GM18870 (cell line): ENCODE measurements at regions not wholly inside any gene's neighbourhood (a gene's known extent, or its start where the extent isn't known, plus 50 kb on each side); places are given as distances from the start of the nearest gene placed in this dataset.
"Not testable (repeated sequence)": the region's sequence is repeated elsewhere in the genome, so short reads cannot be mapped to it uniquely, and the experiment has no call there.

ENCODE experiments used
- ATAC-seq: cut with Tn5 transposase; IDR thresholded peaks from one replicate; pipeline ENCODE4 v1.9.1; 2021; ENCODE audit warnings: moderate library complexity; ENCODE audit not compliant: unreplicated experiment

DNA sequence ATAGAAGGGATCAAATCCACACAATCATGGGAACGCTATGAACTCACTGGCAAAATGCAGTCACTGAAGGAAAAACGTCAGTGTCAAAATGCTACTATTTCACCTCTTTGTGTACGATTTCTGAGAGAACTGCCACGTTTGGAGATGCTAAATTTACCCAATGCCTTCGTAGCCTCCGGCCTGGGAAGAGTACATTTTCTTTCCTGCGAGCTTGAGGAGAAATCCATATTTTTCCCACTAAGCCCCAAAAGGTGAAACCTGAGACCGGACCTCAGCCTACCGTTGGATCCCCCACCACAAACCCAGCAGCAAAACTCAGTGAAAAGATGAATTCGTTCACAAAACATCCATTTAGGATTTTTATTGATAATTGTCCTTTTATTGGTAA, 131.7 kb downstream of the GPX5 start:
- no peak for ATAC-seq

GRCh38 chr6:28657769-28658465, 132.2 kb downstream of the GPX5 start:
- ATAC-seq, result no peak

DNA sequence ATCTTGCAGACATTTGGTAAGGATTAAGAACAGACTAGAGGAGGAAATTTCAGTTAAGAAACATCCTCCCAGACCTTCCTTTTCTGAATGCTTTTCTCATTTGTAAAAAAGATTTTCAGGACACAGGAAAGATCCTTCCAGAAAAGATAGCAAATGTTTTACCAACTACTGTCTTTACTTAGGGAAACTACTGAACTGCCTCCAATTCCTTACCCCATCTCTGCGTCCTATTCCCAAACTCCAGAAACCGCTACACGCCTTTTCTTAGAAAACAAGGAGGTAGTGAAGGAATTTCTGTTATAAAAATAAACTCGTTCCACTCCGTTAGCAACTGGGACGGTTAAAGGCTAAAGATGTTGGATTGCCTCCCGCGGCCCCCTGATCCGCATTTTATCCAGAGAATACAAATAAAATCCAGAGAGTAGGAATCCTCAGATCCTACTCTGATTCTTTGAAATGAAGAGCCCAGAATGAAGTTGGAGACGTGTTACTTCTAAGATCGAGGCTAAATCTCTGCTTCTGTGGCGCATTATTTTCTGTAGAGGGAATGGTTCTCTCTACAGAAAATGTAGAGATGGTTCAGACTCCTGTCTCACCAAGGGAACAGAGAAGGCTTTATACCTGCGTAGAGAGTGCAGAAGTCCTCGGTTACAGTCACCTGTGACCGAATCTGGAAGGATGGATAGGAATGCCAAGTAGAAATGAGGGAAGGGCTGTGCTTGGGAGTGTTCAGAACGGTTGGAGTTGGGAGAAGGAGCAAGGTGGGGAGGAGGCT, 133.0 kb downstream of the GPX5 start:
- ATAC-seq, result no peak

- no peak for ATAC-seq
These were observed 133.5 kb downstream of the GPX5 start for GRCh38 chr6:28659250-28659566.

- ATAC-seq, result no peak
These were observed 135.5 kb downstream of the GPX5 start for GRCh38 chr6:28661097-28661713.

- ATAC-seq, result no peak
These were observed 139.3 kb downstream of the GPX5 start for GRCh38 chr6:28664870-28665396.

DNA sequence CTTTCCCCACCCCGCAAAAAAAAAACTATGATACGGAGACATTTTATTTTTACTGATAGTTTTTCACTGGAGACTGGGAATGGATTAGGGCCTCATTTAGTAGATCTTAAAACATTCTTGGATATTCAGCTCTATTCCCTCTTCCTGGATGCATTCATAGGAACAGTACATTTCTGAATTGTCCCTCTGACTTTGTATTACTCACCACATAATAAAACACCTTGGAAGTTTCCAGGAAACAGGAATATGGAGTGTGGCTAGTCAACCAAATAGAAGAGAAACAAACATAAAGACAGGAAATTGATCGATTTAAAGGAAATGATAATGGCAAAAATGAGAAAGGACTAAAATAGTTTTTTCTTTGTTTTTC, 147.7 kb downstream of the GPX5 start:
- ATAC-seq, result no peak

DNA sequence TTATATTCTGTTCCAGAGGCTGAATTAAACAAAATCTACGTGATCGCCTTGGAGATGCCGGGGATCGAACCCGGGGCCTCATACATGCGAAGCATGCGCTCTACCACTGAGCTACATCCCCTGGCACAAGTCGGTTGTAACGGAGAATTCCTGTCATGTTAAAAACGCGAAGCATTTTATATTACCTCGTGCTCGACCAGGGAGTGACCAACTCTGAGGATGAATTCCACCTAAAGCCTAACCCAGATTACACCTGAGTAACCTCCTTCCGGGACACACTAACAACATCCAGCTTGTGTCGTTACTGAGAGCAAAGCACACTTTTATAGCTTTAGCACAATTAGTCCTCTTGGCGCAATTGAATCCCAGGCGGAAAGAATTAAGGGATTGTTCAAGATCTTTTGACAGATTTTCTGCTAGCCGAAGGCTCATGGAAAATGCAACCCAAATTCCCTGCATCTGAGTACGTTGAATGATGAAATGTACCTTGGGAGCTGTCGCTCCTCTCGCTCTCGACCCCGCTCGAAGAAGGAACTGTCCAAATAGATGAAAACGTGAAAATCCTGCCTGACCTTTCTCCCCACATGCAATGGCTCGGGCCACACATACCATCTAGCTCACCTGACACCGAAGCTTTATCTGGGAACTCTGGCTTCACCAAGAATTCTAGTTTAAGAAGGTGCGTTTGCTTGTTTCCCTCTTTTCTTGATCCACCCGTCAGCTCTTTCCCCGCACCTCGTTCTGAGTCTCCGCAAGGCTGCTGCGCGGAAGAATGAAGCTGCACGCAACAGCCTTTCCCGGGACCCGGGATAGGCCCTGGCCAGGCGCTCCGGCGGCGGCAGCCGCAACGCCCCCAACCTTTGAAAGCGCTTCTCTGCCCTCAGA, 148.3 kb downstream of the GPX5 start:
- ATAC-seq, result no peak

- no peak for ATAC-seq
These were observed 149.9 kb downstream of the GPX5 start for GRCh38 chr6:28675600-28675999.

DNA sequence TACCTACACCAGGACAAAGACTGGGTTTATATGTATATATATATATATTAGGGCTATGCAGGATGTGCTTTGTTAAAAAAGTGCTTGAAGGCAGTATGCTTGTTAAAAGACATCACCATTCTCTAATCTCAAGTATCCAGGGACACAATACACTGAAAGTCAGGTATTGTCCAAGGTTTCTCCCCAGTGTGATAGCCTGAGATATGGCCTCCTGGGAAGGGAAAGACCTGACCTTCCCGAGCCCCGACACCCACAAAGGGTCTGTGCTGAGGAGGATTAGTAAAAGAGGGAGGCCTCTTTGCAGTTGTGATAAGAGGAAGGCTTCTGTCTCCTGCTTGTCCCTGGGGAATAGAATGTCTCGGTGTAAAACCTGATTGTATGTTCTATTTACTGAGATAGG, 156.9 kb downstream of the GPX5 start:
- ATAC-seq, result no peak

DNA sequence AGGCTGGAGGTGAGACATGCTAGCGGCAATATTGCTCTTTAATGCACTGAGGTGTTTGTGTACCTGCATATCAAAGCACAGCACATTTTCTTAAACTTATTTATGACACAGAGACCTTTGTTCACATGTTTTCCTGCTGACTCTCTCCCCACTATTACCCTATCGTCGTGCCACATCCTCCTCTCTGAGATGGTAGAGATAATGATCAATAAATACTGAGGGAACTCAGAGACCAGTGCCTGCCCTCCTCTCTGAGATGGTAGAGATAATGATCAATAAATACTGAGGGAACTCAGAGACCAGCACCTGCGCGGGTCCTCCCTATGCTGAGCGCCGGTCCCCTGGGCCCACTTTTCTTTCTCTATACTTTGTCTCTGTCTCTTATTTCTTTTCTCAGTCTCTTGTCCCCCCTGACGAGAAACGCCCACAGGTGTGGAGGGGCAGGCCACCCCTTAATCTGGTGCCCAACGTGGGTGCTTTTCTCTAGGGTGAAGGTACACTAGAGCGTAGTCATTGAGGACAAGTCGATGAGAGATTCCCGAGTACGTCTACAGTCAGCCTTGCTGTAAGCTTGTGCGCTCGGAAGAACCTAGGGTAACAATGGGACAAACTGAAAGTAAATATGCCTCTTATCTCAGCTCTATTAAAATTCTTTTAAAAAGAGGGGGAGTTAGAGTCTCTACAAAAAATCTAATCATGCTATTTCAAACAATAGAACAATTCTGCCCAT, 157.4 kb downstream of the GPX5 start:
- not testable (repeated sequence) for ATAC-seq

- ATAC-seq, result no peak
These were observed 158.4 kb downstream of the GPX5 start for GRCh38 chr6:28683945-28684538.

DNA sequence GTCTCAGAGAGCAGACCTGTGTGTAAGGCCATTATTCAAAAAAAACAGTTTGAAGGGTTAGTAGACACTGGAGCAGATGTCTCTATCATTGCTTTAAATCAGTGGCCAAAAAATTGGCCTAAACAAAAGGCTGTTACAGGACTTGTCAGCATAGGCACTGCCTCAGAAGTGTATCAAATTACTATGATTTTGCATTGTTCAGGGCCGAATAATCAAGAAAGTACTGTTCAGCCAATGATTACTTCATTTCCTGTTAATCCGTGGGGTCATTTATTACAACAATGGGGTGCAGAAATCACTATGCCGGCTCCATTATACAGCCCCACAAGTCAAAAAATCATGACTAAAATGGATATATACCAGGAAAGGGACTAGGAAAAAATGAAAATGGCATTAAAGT, 160.3 kb downstream of the GPX5 start:
- not testable (repeated sequence) for ATAC-seq

DNA sequence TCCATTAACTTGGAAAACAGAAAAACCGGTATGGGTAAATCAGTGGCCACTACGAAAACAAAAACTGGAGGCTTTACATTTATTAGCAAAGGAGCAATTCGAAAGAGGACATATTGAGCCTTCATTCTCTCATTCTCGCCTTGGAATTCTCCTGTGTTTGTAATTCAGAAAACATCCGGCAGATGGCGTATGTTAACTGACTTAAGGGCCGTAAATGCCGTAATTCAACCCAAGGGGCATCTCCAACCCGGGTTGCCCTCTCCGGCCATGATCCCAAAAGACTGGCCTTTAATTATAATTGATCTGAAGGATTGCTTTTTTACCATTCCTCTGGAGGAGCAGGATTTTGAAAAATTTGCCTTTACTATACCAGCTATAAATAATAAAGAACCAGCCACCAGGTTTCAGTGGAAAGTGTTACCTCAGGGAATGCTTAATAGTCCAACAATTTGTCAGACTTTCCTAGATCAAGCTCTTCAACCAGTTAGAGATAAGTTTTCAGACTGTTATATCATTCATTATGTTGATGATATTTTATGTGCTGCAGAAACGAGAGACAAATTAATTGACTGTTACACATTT, 160.9 kb downstream of the GPX5 start:
- not testable (repeated sequence) for ATAC-seq

GRCh38 chr6:28687309-28687981, 161.8 kb downstream of the GPX5 start:
- ATAC-seq, result not testable (repeated sequence)

GRCh38 chr6:28691991-28692390, 166.3 kb downstream of the GPX5 start:
- not testable (repeated sequence) for ATAC-seq

GRCh38 chr6:28693033-28693750, 167.5 kb downstream of the GPX5 start:
- no peak for ATAC-seq

DNA sequence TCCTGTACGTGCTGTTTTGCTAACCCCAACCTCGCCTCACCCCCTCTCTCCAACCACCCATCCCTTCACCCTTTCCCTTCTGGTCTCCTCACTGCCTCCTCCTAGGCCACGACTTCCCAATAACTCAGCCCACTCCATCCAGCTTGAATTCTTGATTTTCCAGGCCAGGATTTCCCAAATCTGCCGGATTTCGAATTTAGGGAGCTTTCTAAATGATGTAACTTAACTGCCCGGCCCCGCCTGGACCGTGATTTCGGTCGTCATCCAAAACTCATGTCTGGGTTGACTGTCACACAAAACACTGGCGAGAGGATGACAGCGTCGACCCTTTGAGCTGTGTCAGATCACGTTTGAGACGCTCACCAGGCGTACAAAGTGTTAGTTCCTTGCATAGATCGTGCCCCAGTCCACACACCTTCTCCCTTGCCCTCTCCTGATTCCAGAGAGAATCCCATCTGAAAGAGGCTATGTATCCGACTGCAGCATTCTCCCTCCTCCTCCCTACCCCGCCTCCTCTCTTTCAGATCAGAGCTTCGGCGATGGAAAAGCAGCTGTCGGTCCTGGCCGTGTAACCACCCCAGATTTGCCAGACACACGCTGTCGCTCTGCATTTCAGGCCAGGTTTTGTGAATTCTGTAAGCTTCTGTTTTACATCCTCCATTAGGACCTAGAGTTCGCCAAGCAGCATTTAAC, 168.2 kb downstream of the GPX5 start:
- no peak for ATAC-seq
